Iris pigment epithelial cell (primary cell): ENCODE measurements at regions not wholly inside any gene's neighbourhood (a gene's known extent, or its start where the extent isn't known, plus 50 kb on each side); places are given as distances from the start of the nearest gene placed in this dataset.

ENCODE experiments used
- DNase-seq: peaks from one replicate; pipeline ENCODE4 v3.0.0-alpha.2; 2011; ENCODE audit warnings: low read depth

- DNase-seq, result peak; percentile 3
These were observed 51.9 kb upstream of the OTOL1 start for GRCh38 chr3:161444694-161445077.

DNA sequence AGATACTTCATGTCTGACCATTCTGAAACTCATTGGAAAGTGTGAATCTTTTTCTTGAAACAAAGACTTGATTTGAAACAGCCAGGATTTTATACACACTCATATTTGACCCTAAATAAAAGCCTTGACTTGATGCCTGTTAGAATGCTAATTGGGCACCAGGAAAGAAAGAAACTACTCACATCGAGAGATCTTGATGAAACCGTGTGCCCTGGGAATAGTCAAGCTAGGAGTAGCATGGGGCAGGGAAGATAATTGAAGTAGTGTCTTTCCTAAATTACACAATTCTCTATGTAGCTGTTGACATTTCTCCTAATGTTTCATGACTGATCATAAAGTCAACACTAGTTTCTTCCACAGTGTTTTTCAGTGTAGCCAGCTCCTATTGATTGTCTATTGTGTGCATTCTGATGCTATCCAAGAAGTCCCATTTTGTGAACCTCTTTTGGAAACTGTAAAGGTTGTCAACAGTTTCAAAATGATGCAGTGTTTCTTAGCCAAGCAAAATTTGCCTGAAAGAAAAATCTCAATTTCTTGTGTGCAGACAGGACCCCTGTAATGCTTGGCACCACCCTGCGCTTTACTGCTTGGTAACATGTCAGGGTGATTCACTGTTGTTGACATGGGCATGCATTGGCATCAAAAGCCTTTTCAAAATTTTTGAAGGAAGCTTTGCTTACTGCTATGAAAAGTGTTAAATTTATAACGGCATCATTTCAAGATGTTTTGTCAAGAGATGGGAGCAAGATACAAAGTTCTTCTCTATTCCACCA, 52.5 kb upstream of the OTOL1 start:
- DNase-seq, result no peak

- DNase-seq, result no peak
These were observed 59.0 kb upstream of the SPTSSB start for GRCh38 chr3:161430307-161430706.

DNA sequence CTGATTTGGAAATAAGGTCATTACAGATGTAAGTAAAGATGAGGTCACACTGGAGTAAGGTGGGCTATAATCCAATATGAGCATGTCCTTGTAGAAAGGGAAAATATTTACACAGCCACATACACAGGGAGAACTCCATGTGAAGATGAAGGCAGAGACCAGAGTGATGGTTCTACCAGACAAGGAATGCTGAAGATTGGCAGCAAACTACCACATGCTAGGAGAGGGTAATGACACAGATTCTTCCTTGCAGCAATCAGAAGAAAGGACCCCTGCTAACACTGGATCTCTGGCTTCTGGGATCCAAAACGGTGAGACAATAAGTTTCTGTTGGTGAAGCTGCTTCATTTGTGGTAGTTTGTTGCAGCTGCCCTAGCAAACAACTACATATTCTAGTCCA, 56.0 kb upstream of the SPTSSB start:
- no peak for DNase-seq

- DNase-seq, result no peak
These were observed 55.4 kb upstream of the SPTSSB start for GRCh38 chr3:161426758-161427157.

DNA sequence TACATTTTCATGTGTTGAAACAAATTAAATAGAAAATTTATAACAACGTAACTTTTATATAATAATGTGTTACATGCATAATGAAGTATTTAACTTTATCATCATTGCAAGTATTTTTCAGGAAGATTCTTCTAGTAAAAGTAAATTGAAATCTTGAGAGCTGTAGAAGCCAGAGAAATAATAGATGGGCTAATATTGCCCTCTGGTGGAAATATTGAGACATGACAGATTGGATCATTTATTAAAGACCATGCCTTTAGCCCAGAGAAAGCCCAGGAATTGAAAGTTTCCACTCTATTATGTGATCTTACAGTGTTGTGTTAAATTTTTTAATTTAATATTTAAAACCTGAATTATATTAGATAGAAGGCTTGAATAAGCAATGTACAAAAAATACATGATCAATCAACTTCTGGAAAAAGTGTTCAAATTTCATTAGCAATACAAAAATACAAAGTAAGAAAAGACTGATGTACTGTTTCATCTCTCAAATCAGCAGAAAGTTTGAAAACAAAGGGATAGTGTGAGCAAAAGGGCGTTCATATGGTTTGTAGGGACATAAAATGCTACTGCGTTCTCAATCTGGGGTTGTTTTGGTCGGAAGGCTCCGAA, 52.7 kb upstream of the SPTSSB start:
- peak; percentile 25 for DNase-seq

GRCh38 chr3:161422171-161422700, 50.9 kb upstream of the SPTSSB start:
- no peak for DNase-seq
